Activated T-helper 1 cell treated with anti-CD3 and anti-CD28 coated beads, Interleukin-12 subunit alpha, Interleukin-12 subunit beta, Interleukin-2, Interleukin-4 antibody, amounts not matched to agents 30 ng/mL and 10 ng/mL and 1 ng/mL, durations not matched to agents 14 hours and 24 hours and 36 hours (primary cell): ENCODE measurements at regions not wholly inside any gene's neighbourhood (a gene's known extent, or its start where the extent isn't known, plus 50 kb on each side); places are given as distances from the start of the nearest gene placed in this dataset.

Experiments used
- DNase-seq: peaks from one replicate; pipeline ENCODE4 v3.0.0; 2021; ENCODE audit warnings: low spot score
- H3K27ac Mint-ChIP-seq: one replicate; pipeline ENCODE4 v1.8.0; 2021; ENCODE audit warnings: mild to moderate bottlenecking, mixed read lengths
- H3K27me3 Mint-ChIP-seq: one replicate; pipeline ENCODE4 v1.8.0; 2022; ENCODE audit warnings: mild to moderate bottlenecking, moderate library complexity, mixed read lengths; ENCODE audit not compliant: insufficient read depth
- H3K36me3 Mint-ChIP-seq: one replicate; pipeline ENCODE4 v1.8.0; 2021; ENCODE audit warnings: low read depth, mixed read lengths
- H3K4me1 Mint-ChIP-seq: one replicate; pipeline ENCODE4 v1.8.0; 2021; ENCODE audit warnings: low read depth, mixed read lengths
- H3K4me3 Mint-ChIP-seq: one replicate; pipeline ENCODE4 v1.8.0; 2021; ENCODE audit warnings: mild to moderate bottlenecking, moderate library complexity, mixed read lengths
- H3K9me3 Mint-ChIP-seq: one replicate; pipeline ENCODE4 v1.8.0; 2021; ENCODE audit warnings: mixed read lengths
- intact Hi-C: fragments of 100-400 bp; cut with micrococcal nuclease; formaldehyde crosslinking; loops from one replicate; pipeline ENCODE4 v1.15.1; 2024

DNA sequence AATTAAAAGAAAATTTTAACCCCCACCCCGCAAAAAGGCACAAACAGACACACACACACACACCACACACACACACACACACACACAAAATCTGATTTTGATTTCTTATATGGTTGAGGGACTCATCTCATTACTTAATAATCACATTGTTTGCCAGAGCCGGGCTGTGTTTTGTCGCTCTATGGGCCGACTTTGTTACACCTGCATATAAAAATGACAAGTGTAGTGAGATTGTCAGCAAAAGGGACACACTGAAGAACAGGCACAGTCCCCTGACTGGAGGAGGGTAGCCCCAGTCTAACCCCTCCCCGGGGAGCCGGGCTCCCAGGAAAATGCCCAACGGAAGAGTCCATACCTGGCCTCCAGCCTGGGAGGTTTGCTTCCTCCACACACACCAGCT is 221.6 kb downstream of the ENGASE start:
- H3K27me3 Mint-ChIP-seq, result peaks cover 2% of the 10 kb centered on the region
- H3K9me3 Mint-ChIP-seq, result no peaks in the 10 kb centered on the region
- no peak for DNase-seq
- no peak overlapping the region for H3K4me3 Mint-ChIP-seq
- H3K27ac Mint-ChIP-seq, result no peak overlapping the region
- H3K4me1 Mint-ChIP-seq, result no peaks in the 10 kb centered on the region
- H3K36me3 Mint-ChIP-seq, result no peaks in the 10 kb centered on the region
- intact Hi-C loops, result no loop called here

DNA sequence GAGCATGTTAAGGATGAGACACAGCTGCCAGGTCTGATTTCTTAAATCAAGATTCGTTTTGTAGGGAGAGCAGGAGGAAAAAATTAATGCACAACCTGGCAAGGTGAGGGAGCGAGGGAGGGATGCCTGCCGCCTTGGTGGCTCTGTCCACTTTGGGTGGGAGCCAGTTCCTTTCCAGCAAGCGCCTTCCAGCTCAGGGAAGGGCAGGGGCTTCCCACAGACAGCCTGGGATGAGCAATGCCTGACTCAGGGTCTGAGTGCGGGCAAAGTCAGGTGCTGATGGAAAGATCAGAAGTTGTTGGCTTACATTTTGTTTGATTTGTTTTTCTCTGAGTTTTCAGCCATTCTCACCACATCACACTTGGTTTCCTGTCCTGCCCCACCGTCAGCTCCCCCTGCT is 220.7 kb downstream of the ENGASE start:
- no peak for DNase-seq
- H3K27ac Mint-ChIP-seq, result no peak overlapping the region
- H3K9me3 Mint-ChIP-seq, result no peaks in the 10 kb centered on the region

DNA sequence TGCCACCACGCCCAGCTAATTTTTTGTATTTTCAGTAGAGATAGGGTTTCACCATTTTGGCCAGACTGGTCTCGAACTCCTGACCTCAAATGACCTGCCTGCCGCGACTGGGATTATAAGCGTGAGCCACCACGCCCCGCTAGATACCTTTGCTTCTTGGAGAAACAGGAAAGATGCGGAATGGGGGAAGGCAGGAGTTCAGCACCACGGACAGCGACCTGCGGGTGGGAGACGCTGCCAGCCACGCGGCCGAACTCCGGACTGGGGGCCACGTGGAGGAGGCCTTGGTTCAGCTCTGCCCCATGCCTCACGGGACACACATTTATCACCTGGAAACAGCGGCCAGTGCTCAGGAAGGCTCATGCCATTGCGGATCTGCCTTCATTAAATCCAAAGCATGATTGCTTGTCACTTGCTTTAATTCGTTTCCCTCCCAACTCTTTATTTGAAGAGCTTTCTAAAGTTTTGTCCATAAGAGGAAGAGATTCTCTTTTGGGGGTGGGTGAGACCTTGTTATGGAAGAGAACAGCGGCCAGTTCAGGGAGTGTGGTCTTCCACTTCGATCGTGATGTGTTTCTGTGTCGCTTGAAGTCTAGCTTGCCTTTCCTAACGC is 219.9 kb downstream of the ENGASE start:
- Mint-ChIP-seq H3K36me3 (no peaks in the 10 kb centered on the region), H3K4me1 (no peaks in the 10 kb centered on the region), H3K9me3 (no peaks in the 10 kb centered on the region), H3K4me3 (no peak overlapping the region), H3K27ac (no peak overlapping the region), H3K27me3 (peaks cover 5% of the 10 kb centered on the region)
- intact Hi-C loops, result no loop called here
- DNase-seq, result peak; percentile 21

More for the DNA sequence above, 220.7 kb downstream of the ENGASE start:
- Mint-ChIP-seq H3K36me3 (no peaks in the 10 kb centered on the region), H3K4me1 (no peaks in the 10 kb centered on the region), H3K27me3 (peaks cover 4% of the 10 kb centered on the region), H3K4me3 (no peak overlapping the region)
- intact Hi-C loops, result no loop called here

DNA sequence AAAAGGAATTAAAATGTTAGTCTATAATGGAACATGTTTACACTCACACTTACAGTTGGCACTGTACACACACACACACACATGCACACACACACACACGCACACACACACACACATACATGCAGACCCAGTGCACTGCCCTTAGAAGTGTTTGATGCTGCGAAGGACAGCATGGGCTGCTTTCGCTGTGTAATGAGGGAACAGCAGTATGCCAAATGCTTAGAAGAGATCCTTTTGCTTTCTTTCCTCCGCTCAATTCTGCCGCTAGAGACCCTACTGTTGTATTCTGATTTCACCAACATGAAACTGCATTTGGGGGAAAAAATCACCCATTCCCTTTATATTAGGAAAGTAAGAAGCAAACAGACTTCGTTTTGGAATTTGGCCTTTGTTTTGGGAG is 217.9 kb downstream of the ENGASE start:
- Mint-ChIP-seq H3K36me3 (no peaks in the 10 kb centered on the region), H3K4me3 (no peak overlapping the region), H3K27me3 (peaks cover 5% of the 10 kb centered on the region), H3K4me1 (no peaks in the 10 kb centered on the region), H3K9me3 (no peaks in the 10 kb centered on the region), H3K27ac (no peak overlapping the region)
- intact Hi-C loops, result no loop called here
- no peak for DNase-seq

DNA sequence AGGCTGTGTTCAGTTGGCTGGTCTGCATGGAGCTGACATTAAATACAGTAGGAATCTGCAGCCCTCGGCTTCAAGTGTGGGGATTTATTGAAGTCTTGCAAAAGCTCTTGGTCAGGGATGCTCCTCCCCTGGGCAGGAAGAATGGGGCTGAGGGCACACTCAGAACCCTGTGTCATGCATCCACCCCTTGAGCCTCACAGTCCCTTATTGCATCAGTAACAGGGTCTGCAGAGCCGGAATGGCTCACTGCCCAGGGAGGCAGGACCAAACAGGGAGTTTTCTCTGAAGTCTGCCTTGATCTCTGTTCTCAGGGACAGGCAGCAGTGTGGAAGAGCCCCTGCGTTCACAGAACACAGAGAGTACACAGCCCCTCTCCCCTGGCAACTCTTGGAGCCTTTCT is 216.8 kb downstream of the ENGASE start:
- intact Hi-C loops, result no loop called here
- no peaks in the 10 kb centered on the region for H3K9me3 Mint-ChIP-seq
- no peak for DNase-seq
- peaks cover 3% of the 10 kb centered on the region for H3K27me3 Mint-ChIP-seq
- H3K36me3 Mint-ChIP-seq, result no peaks in the 10 kb centered on the region
- no peak overlapping the region for H3K27ac Mint-ChIP-seq
- no peaks in the 10 kb centered on the region for H3K4me1 Mint-ChIP-seq
- no peak overlapping the region for H3K4me3 Mint-ChIP-seq

DNA sequence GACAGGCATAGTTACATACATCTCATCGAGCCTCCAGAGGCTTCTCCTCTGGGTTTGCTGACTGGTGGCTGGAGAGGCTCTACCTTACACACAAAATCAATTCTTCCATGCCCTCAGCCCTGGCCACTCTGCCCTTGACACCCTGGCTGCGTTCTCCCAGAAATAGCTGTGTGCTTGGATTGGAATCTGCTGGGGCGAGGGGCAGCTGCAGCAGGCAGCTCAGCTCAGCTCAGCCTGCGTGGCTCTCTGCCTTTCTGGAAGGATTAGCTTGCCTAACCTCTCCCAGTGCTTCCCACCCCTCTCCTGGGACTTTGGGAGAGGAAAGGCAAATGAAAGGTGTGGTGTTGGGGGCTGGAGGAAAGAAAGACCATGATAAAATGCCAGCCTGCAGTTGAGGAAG is 216.1 kb downstream of the ENGASE start:
- H3K27me3 Mint-ChIP-seq, result peaks cover 3% of the 10 kb centered on the region
- no peaks in the 10 kb centered on the region for H3K36me3 Mint-ChIP-seq

DNA sequence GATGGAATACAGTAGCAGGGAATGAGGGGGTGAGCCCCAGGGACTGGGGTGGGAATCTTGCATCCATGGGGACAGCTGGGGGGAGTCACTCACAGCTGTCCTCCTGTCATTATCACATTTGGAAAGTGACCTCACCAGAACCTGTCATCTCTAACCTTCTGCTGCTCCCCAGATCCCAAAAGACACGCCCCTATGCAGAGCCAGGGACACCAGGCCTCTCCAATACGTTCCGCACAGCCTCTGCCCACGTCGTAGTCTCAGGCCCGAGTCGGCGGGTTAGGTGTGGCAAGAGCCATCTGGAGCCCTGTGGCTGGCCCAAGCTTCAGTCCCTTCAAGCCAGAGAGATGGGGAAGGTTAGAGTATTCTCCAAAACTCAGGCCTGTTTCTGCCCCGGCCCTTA is 214.3 kb downstream of the ENGASE start:
- Mint-ChIP-seq H3K36me3 (no peaks in the 10 kb centered on the region), H3K4me3 (no peak overlapping the region), H3K27ac (no peak overlapping the region), H3K9me3 (no peaks in the 10 kb centered on the region), H3K4me1 (no peaks in the 10 kb centered on the region), H3K27me3 (peaks cover 3% of the 10 kb centered on the region)
- intact Hi-C loops, result no loop called here
- no peak for DNase-seq

More for the DNA sequence above, 216.1 kb downstream of the ENGASE start:
- no peak overlapping the region for H3K4me3 Mint-ChIP-seq
- no peak overlapping the region for H3K27ac Mint-ChIP-seq
- H3K9me3 Mint-ChIP-seq, result no peaks in the 10 kb centered on the region
- no peak for DNase-seq
- intact Hi-C loops, result no loop called here
- no peaks in the 10 kb centered on the region for H3K4me1 Mint-ChIP-seq

DNA sequence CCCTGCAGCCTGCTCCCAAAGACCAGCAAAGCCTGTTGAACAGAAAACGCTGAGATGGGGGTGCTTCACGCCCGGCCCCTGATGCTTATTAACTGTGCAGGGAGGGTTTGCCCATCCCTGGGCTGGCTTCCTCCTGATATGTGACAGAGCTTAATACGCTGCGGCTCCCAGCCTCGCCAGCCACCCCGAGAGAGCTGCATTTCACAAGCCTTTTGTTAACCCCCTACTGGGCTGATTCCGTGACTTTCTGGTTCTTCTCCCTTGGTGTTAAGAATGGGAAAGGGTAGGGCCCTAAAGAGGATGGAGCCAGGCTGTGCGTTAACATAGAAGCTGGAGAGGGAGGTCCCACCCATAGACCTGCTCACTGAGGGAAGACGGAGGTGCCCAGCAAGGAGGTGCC is 211.8 kb downstream of the ENGASE start:
- peaks cover 3% of the 10 kb centered on the region for H3K27me3 Mint-ChIP-seq
- intact Hi-C loops, result no loop called here
- no peak overlapping the region for H3K27ac Mint-ChIP-seq
- H3K36me3 Mint-ChIP-seq, result no peaks in the 10 kb centered on the region
- H3K4me3 Mint-ChIP-seq, result no peak overlapping the region
- no peaks in the 10 kb centered on the region for H3K4me1 Mint-ChIP-seq
- no peak for DNase-seq
- no peaks in the 10 kb centered on the region for H3K9me3 Mint-ChIP-seq

DNA sequence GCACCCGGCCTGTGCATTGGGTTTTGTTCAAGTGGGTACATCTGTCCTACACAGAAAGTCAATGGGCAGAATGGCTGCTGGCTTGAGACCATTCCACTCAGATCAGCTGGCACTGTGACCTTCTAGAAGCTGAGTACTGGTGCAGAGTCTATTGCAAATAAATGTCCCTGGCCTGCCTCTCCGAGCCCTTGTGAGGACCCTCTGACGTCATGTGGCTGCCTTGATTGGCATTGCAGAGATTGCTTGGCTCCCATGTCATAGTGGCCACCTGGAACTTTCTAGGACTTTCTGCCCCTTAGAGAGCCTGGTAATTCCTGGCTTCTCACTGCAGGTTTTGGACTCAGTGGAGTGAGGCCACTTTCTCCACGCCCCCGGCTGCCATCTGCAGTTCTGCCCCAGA is 211.3 kb downstream of the ENGASE start:
- DNase-seq, result no peak
- Mint-ChIP-seq H3K27me3 (peaks cover 3% of the 10 kb centered on the region), H3K4me1 (no peaks in the 10 kb centered on the region), H3K9me3 (no peaks in the 10 kb centered on the region), H3K4me3 (no peak overlapping the region), H3K36me3 (no peaks in the 10 kb centered on the region), H3K27ac (no peak overlapping the region)
- intact Hi-C loops, result no loop called here

DNA sequence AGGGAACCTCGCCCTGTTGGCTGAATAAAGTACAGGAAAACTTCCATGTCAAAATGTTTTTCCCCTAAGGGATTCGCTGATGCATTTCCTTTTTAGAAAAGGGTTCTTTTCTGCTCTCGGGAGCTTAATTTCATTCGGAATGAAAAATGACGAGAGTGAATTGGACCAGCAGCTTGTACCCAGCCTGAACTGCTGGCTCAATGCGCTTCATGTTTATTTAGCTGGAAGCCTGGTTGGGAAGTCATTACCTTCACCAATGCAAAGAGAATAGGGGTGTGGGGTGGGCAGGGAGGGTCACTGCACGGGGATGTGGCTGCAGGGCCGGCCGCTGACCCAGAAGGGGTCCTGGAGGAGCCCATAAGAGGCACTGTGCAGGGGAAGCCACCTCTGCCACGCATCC is 207.7 kb downstream of the ENGASE start:
- Mint-ChIP-seq H3K36me3 (no peaks in the 10 kb centered on the region), H3K9me3 (no peaks in the 10 kb centered on the region), H3K27ac (no peak overlapping the region), H3K27me3 (no peaks in the 10 kb centered on the region), H3K4me1 (no peaks in the 10 kb centered on the region), H3K4me3 (no peak overlapping the region)
- intact Hi-C loops, result no loop called here
- DNase-seq, result no peak

DNA sequence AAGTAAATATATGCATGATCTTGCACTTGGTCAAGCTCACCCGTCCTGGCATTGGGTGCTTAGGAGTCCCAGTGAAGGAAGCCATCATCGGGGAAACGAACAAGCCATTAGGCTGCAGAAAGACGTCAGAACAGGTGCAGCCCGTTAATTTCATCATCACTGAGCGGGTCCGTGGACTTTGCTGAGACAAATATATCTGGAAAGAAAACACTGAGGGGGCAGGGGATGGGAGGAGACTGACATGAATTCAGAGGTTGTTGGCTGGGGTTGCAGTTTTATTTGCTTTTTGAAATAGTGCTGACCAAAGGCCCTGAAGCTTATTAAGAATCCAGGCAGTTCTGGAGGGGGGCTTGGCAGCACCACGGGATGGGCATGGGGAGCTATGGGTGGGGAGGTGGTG is 207.2 kb downstream of the ENGASE start:
- DNase-seq, result no peak
- H3K4me3 Mint-ChIP-seq, result no peak overlapping the region

DNA sequence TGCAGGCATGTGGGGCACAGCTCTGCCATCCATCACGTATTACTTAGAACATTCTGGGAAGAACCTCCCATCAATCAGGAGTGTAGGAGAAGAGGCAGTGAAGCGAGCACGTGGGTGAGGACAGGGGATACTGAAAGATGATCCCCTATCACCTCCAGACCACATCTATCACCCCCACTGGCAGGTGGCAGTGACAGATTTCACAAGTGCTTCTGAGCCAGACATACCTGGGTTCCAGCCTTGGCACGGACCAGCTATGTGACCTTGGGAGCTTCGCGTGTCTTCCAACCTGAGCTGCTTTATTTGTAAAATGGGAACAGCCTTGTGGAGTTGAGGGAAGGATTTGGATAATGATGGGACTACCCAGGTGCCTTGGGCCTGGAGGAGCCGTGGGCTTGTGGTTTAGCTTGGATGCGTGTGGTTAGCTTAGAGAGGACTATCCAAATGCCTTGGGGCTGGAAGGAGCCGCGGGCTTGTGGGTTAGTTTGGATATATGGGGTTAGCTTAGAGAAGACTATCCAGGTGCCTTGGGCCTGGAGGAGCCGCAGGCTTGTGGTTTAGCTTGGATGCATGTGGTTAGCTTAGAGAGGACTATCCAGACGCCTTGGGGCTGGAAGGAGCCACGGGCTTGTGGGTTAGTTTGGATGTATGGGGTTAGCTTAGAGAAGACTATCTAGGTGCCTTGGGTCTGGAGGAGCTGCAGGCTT is 206.4 kb downstream of the ENGASE start:
- H3K27me3 Mint-ChIP-seq, result no peaks in the 10 kb centered on the region
- H3K4me1 Mint-ChIP-seq, result no peaks in the 10 kb centered on the region
- H3K27ac Mint-ChIP-seq, result no peak overlapping the region
- DNase-seq, result no peak
- intact Hi-C loops, result no loop called here
- no peaks in the 10 kb centered on the region for H3K36me3 Mint-ChIP-seq
- H3K4me3 Mint-ChIP-seq, result no peak overlapping the region
- no peaks in the 10 kb centered on the region for H3K9me3 Mint-ChIP-seq

More for the DNA sequence above, 207.2 kb downstream of the ENGASE start:
- Mint-ChIP-seq H3K9me3 (no peaks in the 10 kb centered on the region), H3K4me1 (no peaks in the 10 kb centered on the region), H3K27me3 (no peaks in the 10 kb centered on the region), H3K27ac (no peak overlapping the region), H3K36me3 (no peaks in the 10 kb centered on the region)
- intact Hi-C loops, result no loop called here

DNA sequence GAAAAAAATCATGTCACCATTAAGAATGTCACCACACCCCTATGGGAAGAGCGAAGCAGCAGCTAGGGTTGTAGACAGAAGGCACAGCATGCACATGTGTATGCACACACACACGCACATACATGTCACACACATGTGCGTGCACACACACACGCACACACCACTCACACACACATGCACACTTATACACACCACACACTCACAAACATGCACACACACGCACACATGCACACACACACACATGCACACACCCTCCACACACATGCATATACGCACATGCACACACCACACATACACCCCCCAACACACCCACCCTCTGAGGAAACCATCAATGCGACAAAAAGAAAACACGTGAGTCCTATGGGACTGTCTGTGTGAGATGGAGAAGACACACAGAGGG is 205.4 kb downstream of the ENGASE start:
- no peaks in the 10 kb centered on the region for H3K27me3 Mint-ChIP-seq
- intact Hi-C loops, result no loop called here
- no peak overlapping the region for H3K27ac Mint-ChIP-seq
- no peak overlapping the region for H3K4me3 Mint-ChIP-seq
- no peaks in the 10 kb centered on the region for H3K4me1 Mint-ChIP-seq
- H3K9me3 Mint-ChIP-seq, result no peaks in the 10 kb centered on the region
- no peaks in the 10 kb centered on the region for H3K36me3 Mint-ChIP-seq
- DNase-seq, result no peak

DNA sequence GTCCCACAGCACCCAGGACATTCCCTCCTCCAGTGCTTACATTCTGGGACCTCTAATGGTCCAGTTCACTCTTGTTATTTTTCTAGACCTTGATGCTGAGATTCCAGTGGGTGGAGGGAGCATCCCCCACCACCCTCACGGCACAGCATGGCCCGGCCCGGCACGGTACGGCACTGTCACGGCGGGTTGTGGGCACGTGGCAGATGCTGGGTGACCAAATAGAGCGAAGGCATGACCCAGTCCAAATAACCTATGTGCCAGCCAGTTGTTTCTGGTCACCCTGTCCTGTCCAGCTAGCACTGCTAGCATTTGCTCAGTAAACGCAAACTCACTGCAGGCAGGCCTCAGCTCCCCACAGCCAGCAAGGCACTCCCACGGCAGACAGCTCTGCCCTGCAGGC is 204.7 kb downstream of the ENGASE start:
- DNase-seq, result no peak
- H3K4me1 Mint-ChIP-seq, result no peaks in the 10 kb centered on the region
- H3K27me3 Mint-ChIP-seq, result no peaks in the 10 kb centered on the region
- intact Hi-C loops, result no loop called here
- no peaks in the 10 kb centered on the region for H3K36me3 Mint-ChIP-seq
- H3K27ac Mint-ChIP-seq, result no peak overlapping the region
- no peak overlapping the region for H3K4me3 Mint-ChIP-seq
- H3K9me3 Mint-ChIP-seq, result no peaks in the 10 kb centered on the region
